ENCODE measurements at regions not wholly inside any gene's neighbourhood (a gene's known extent, or its start where the extent isn't known, plus 50 kb on each side); places are given as distances from the start of the nearest gene placed in this dataset.

DNA sequence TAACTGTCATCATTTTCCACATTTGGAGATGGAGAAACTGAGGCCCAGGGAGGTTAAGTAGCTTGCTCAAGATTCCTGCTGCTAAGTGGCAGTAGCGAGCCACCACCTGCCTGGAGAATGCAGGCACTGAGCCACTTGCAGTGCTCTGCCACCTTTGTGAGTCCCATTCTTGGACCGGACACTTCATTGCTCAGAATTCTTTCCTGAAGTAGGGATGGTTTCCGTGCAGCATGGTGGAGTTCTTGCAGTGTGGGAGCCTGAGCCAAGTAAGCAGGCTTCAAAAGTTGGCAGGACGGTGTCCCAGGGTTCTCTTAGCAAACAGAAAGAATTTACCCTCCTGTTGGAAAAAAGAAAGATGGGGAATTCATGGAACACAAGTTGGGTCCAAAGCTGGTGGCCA, 115.0 kb upstream of the MMADHC start:
- DNase-seq (no peak), ATAC-seq (no peak), FAIRE-seq (no peak)
- no peaks in the 10 kb centered on the region for H3K9me3 ChIP-seq
- intact Hi-C loops (cut with DNase I) = no loop called here
- H3K4me3 ChIP-seq = no peak overlapping the region
- no peaks in the 10 kb centered on the region for H3K36me3 ChIP-seq
- WGBS, 2 donors = 92 to 94% methylated on average over 4 of the region's 4 CpGs
- no peak overlapping the region for H3K27ac ChIP-seq
- no peaks in the 10 kb centered on the region for H3K27me3 ChIP-seq
- no peaks in the 10 kb centered on the region for H3K4me1 ChIP-seq
- no peak for TF ChIP-seq CTCF (IDR thresholded peaks at IDR 0.05)

GRCh38 chr2:149701241-149701640, 113.7 kb upstream of the MMADHC start:
- no peak for FAIRE-seq
- ATAC-seq = no peak
- 96% methylated on average over 2 of the region's 2 CpGs for WGBS, 2 donors
- intact Hi-C loops (cut with DNase I) = no loop called here
- no peaks in the 10 kb centered on the region for H3K4me1 ChIP-seq
- no peaks in the 10 kb centered on the region for H3K27me3 ChIP-seq
- H3K4me3 ChIP-seq = no peak overlapping the region
- no peaks in the 10 kb centered on the region for H3K9me3 ChIP-seq
- H3K27ac ChIP-seq = no peak overlapping the region
- DNase-seq = no peak
- TF ChIP-seq CTCF (IDR thresholded peaks at IDR 0.05) = no peak
- H3K36me3 ChIP-seq = no peaks in the 10 kb centered on the region

- Histone ChIP-seq H3K4me3 (no peak overlapping the region), H3K4me1 (no peaks in the 10 kb centered on the region), H3K36me3 (no peaks in the 10 kb centered on the region), H3K27me3 (no peaks in the 10 kb centered on the region), H3K9me3 (no peaks in the 10 kb centered on the region), H3K27ac (no peak overlapping the region)
- ATAC-seq = no peak
- no peak for FAIRE-seq
- 76 to 80% methylated on average over 3 of the region's 3 CpGs for WGBS, 2 donors
- no peak for DNase-seq
- intact Hi-C loops (cut with DNase I) = no loop called here
- no peak for TF ChIP-seq CTCF (IDR thresholded peaks at IDR 0.05)
Measured at GRCh38 chr2:149692961-149693396, 105.4 kb upstream of the MMADHC start.

- no peak for ATAC-seq
- DNase-seq = no peak
- no peak for TF ChIP-seq CTCF (IDR thresholded peaks at IDR 0.05)
- Histone ChIP-seq H3K27ac (no peak overlapping the region), H3K4me3 (no peak overlapping the region), H3K36me3 (no peaks in the 10 kb centered on the region), H3K27me3 (no peaks in the 10 kb centered on the region), H3K4me1 (no peaks in the 10 kb centered on the region), H3K9me3 (no peaks in the 10 kb centered on the region)
- 89 to 92% methylated on average over 2 of the region's 2 CpGs for WGBS, 2 donors
- FAIRE-seq = no peak
- intact Hi-C loops (cut with DNase I) = no loop called here
Measured at GRCh38 chr2:149690825-149691224, 103.2 kb upstream of the MMADHC start.

- Histone ChIP-seq H3K4me3 (no peak overlapping the region), H3K27me3 (no peaks in the 10 kb centered on the region), H3K27ac (no peak overlapping the region), H3K9me3 (no peaks in the 10 kb centered on the region), H3K4me1 (no peaks in the 10 kb centered on the region), H3K36me3 (no peaks in the 10 kb centered on the region)
- FAIRE-seq (no peak), DNase-seq (no peak), ATAC-seq (no peak)
- no peak for TF ChIP-seq CTCF (IDR thresholded peaks at IDR 0.05)
- intact Hi-C loops (cut with DNase I) = no loop called here
- WGBS, 2 donors = 67 to 72% methylated on average over 2 of the region's 2 CpGs
Measured at GRCh38 chr2:149687052-149687427, 99.5 kb upstream of the MMADHC start.
